NT2/D1 (cell line): ENCODE measurements at regions not wholly inside any gene's neighbourhood (a gene's known extent, or its start where the extent isn't known, plus 50 kb on each side); places are given as distances from the start of the nearest gene placed in this dataset.

Source experiments
- SUZ12 ChIP-seq: IDR thresholded peaks from 2 replicates; pipeline ENCODE4 v1.6.1; 2011; ENCODE audit not compliant: insufficient read length, insufficient read depth; ENCODE audit errors: extremely low read depth
- ZNF274 ChIP-seq: IDR thresholded peaks from 2 replicates; pipeline ENCODE4 v1.6.1; 2011; ENCODE audit warnings: mild to moderate bottlenecking, low read depth, low read length

- TF ChIP-seq SUZ12 = no peak
- TF ChIP-seq ZNF274 = no peak
Measured at GRCh38 chr4:84219656-84220055, 279.4 kb downstream of the NKX6-1 start.
